Peyer's patch (tissue), 4 donors: ENCODE measurements at regions not wholly inside any gene's neighbourhood (a gene's known extent, or its start where the extent isn't known, plus 50 kb on each side); places are given as distances from the start of the nearest gene placed in this dataset.

Experiments
- CTCF ChIP-seq, 6 experiments: fragments of 450-650 bp in 4 of 6; fragments of 200-600 bp in 2 of 6; sonication (generic) in 1 of 6; IDR thresholded peaks; one replicate each; pipeline ENCODE4 v1.5.1; 2017 to 2019; ENCODE audit warnings: antibody characterized with exemption in 6 of 6, mild to moderate bottlenecking in 3 of 6, moderate library complexity in 1 of 6
- POLR2A ChIP-seq, 2 donors: fragments of 450-650 bp; IDR thresholded peaks; one replicate each; pipeline ENCODE4 v1.5.1; 2017; ENCODE audit warnings: antibody characterized with exemption in 2 of 2, mild to moderate bottlenecking in 2 of 2, moderate library complexity in 2 of 2

GRCh38 chr15:66982816-66983215 is 82.6 kb upstream of the SMAD3 start:
- no peak for TF ChIP-seq CTCF (IDR thresholded peaks at IDR 0.05)
- TF ChIP-seq POLR2A (IDR thresholded peaks at IDR 0.05) = no peak
